HFFc6 (cell line): ENCODE measurements at regions not wholly inside any gene's neighbourhood (a gene's known extent, or its start where the extent isn't known, plus 50 kb on each side); places are given as distances from the start of the nearest gene placed in this dataset.
"Not testable (repeated sequence)": the region's sequence is repeated elsewhere in the genome, so short reads cannot be mapped to it uniquely, and the experiment has no call there.

Source experiments
- DNase-seq: peaks from one replicate; pipeline ENCODE4 v3.0.0-alpha.2; 2018
- H3K27ac Mint-ChIP-seq: 2 replicates; pipeline ENCODE4 v1.8.0; 2020; ENCODE audit warnings: mild to moderate bottlenecking, mixed read lengths
- H3K27me3 Mint-ChIP-seq: 2 replicates; pipeline ENCODE4 v1.8.0; 2021; ENCODE audit warnings: mild to moderate bottlenecking, moderate library complexity, mixed read lengths; ENCODE audit not compliant: insufficient read depth
- H3K36me3 Mint-ChIP-seq: 2 replicates; pipeline ENCODE4 v1.8.0; 2021; ENCODE audit warnings: low read depth, mixed read lengths
- H3K4me1 Mint-ChIP-seq: 2 replicates; pipeline ENCODE4 v1.8.0; 2020; ENCODE audit warnings: low read depth, mixed read lengths
- H3K4me3 Mint-ChIP-seq: 2 replicates; pipeline ENCODE4 v1.8.0; 2020; ENCODE audit warnings: mild to moderate bottlenecking, moderate library complexity, mixed read lengths
- H3K9me3 Mint-ChIP-seq: 2 replicates; pipeline ENCODE4 v1.8.0; 2020; ENCODE audit warnings: mild to moderate bottlenecking, mixed read lengths
- TF ChIP-seq, protein P1 (sequence below): fragments of 200-600 bp; sonication (generic); IDR thresholded peaks from 2 replicates; pipeline ENCODE4 v1.5.0; 2021; ENCODE audit warnings: antibody characterized with exemption, mild to moderate bottlenecking

- Mint-ChIP-seq H3K27ac (no peak overlapping the region), H3K27me3 (no peaks in the 10 kb centered on the region), H3K4me3 (no peak overlapping the region), H3K4me1 (no peaks in the 10 kb centered on the region), H3K9me3 (no peaks in the 10 kb centered on the region; the same call in 1 of the 2 replicates), H3K36me3 (no peaks in the 10 kb centered on the region)
- no peak for DNase-seq
- TF ChIP-seq, protein P1, sequence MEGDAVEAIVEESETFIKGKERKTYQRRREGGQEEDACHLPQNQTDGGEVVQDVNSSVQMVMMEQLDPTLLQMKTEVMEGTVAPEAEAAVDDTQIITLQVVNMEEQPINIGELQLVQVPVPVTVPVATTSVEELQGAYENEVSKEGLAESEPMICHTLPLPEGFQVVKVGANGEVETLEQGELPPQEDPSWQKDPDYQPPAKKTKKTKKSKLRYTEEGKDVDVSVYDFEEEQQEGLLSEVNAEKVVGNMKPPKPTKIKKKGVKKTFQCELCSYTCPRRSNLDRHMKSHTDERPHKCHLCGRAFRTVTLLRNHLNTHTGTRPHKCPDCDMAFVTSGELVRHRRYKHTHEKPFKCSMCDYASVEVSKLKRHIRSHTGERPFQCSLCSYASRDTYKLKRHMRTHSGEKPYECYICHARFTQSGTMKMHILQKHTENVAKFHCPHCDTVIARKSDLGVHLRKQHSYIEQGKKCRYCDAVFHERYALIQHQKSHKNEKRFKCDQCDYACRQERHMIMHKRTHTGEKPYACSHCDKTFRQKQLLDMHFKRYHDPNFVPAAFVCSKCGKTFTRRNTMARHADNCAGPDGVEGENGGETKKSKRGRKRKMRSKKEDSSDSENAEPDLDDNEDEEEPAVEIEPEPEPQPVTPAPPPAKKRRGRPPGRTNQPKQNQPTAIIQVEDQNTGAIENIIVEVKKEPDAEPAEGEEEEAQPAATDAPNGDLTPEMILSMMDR = no peak
Observed at GRCh38 chr5:50318220-50318619, 122.9 kb downstream of the EMB start.

- H3K27ac Mint-ChIP-seq, DNase-seq, H3K36me3 Mint-ChIP-seq, H3K27me3 Mint-ChIP-seq, H3K4me1 Mint-ChIP-seq, H3K4me3 Mint-ChIP-seq: not testable (repeated sequence)
- peaks cover 14% of the 10 kb centered on the region for H3K9me3 Mint-ChIP-seq
Observed at GRCh38 chr5:50306488-50306887, 134.6 kb downstream of the EMB start.

DNA sequence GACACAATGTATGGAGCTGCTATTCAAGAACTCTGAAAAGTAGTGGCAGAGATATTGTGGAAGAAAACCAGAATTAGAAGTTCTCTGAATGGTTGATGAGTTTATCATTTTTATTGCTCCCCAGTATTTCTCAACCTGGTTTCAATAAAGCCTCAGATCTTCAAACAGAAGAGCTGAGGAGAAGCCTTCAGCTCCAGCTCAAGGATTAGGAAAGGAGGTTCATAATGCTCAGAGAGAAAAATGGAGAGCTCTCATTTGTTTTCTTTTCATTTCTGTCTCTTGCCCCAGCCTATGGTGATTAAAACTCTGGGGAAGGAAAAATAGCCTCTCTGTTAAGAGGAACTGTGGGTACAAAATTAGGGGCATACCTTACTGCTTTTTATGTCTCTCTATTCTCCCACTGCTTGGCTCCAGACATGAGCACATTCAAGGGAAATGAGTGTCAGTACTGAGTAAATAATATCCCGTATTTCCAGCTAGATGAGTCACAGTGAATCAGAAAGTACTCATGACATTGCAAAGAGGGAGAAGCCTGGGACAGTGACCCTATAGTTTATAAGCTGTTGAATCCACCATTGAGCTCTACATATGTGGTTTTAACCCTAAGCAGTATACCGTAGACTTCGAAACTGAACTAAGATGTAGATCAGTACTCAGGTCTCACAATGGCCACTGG lies 138.1 kb downstream of the EMB start:
- DNase-seq = peak; percentile 15
- no peaks in the 10 kb centered on the region for H3K36me3 Mint-ChIP-seq
- H3K4me1 Mint-ChIP-seq = no peaks in the 10 kb centered on the region
- H3K4me3 Mint-ChIP-seq = no peak overlapping the region
- no peaks in the 10 kb centered on the region; the same call in 1 of the 2 replicates for H3K27me3 Mint-ChIP-seq
- TF ChIP-seq, protein P1 = no peak
- H3K27ac Mint-ChIP-seq = no peak overlapping the region
- H3K9me3 Mint-ChIP-seq = peaks cover 5% of the 10 kb centered on the region

GRCh38 chr5:50301756-50302155 lies 139.3 kb downstream of the EMB start:
- peaks cover 5% of the 10 kb centered on the region for H3K9me3 Mint-ChIP-seq
- H3K27me3 Mint-ChIP-seq = no peaks in the 10 kb centered on the region; the same call in 1 of the 2 replicates
- no peak overlapping the region for H3K4me3 Mint-ChIP-seq
- H3K36me3 Mint-ChIP-seq = no peaks in the 10 kb centered on the region
- TF ChIP-seq, protein P1 = no peak
- H3K27ac Mint-ChIP-seq = no peak overlapping the region
- no peaks in the 10 kb centered on the region for H3K4me1 Mint-ChIP-seq
- DNase-seq = no peak

DNA sequence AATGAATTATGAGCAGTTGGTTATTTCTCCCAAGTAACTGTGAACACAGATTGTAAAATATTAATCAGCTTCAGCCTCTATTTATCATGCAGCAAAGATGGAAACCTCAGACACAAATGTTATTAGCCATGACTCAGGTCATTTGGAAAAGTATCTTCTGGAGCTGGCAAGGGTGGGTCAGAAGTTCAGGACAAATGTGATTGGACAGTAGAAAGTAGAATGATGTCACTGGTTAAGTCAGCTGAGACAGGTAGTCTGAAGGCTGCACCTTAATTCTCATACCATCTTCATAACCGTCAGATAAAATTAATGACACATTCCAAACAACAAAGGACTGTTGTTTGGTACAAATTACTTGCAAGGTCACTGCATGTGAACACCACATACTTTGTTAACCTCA lies 140.2 kb downstream of the EMB start:
- TF ChIP-seq, protein P1 = no peak
- no peak overlapping the region for H3K27ac Mint-ChIP-seq
- H3K27me3 Mint-ChIP-seq = no peaks in the 10 kb centered on the region; the same call in 1 of the 2 replicates
- no peak overlapping the region for H3K4me3 Mint-ChIP-seq
- no peaks in the 10 kb centered on the region for H3K4me1 Mint-ChIP-seq
- H3K9me3 Mint-ChIP-seq = peaks cover 5% of the 10 kb centered on the region
- no peaks in the 10 kb centered on the region for H3K36me3 Mint-ChIP-seq
- no peak for DNase-seq

GRCh38 chr5:50299896-50300295 lies 141.2 kb downstream of the EMB start:
- H3K27me3 Mint-ChIP-seq = no peaks in the 10 kb centered on the region
- H3K27ac Mint-ChIP-seq = no peak overlapping the region
- no peaks in the 10 kb centered on the region for H3K4me1 Mint-ChIP-seq
- H3K4me3 Mint-ChIP-seq = no peak overlapping the region
- peaks cover 10% of the 10 kb centered on the region for H3K9me3 Mint-ChIP-seq
- TF ChIP-seq, protein P1 = no peak
- no peak for DNase-seq
- no peaks in the 10 kb centered on the region; the same call in 1 of the 2 replicates for H3K36me3 Mint-ChIP-seq
